ENCODE measurements at regions not wholly inside any gene's neighbourhood (a gene's known extent, or its start where the extent isn't known, plus 50 kb on each side); places are given as distances from the start of the nearest gene placed in this dataset.
"Not testable (repeated sequence)": the region's sequence is repeated elsewhere in the genome, so short reads cannot be mapped to it uniquely, and the experiment has no call there.

DNA sequence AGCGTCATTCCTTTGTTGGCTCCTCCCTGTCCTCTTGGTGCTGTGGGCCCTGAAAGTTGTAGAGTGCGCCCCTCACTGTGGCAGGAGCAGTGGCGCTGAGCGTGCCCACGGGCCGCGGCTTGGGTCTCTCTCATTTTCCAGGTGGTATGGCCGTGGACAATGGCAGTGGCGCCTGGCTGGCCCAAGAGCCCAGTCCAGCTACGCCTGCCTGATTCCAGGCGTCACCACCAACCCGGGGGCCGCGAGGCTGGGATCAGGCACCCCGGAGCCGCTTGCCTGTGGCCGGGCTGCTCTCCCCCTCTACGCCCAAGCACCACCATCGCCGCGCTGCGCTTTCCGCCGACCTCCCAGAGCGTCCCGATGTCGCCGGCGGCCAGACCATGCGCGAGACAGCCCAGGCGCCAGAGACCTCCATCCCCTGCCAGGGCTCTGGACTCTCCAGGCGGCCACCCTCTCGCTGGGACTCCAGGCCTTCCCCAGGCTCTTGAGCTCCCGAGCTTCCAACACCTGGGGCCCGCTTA is 1610.1 kb downstream of the SPATA31A7 start:
- TF ChIP-seq, protein P1, sequence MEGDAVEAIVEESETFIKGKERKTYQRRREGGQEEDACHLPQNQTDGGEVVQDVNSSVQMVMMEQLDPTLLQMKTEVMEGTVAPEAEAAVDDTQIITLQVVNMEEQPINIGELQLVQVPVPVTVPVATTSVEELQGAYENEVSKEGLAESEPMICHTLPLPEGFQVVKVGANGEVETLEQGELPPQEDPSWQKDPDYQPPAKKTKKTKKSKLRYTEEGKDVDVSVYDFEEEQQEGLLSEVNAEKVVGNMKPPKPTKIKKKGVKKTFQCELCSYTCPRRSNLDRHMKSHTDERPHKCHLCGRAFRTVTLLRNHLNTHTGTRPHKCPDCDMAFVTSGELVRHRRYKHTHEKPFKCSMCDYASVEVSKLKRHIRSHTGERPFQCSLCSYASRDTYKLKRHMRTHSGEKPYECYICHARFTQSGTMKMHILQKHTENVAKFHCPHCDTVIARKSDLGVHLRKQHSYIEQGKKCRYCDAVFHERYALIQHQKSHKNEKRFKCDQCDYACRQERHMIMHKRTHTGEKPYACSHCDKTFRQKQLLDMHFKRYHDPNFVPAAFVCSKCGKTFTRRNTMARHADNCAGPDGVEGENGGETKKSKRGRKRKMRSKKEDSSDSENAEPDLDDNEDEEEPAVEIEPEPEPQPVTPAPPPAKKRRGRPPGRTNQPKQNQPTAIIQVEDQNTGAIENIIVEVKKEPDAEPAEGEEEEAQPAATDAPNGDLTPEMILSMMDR (IDR thresholded peaks at IDR 0.05): not testable (repeated sequence)
- not testable (repeated sequence) for TF ChIP-seq POLR2A (IDR thresholded peaks at IDR 0.05)
